Activated CD4-positive, CD25-positive, alpha-beta regulatory T cell treated with anti-CD3 and anti-CD28 coated beads, Interleukin-2, amount 50 U/mL, for 24 hours (primary cell): ENCODE measurements at regions not wholly inside any gene's neighbourhood (a gene's known extent, or its start where the extent isn't known, plus 50 kb on each side); places are given as distances from the start of the nearest gene placed in this dataset.

Experiments used
- ATAC-seq, 2 donors: fragments of 150-1000 bp; cut with Tn5 transposase; one replicate each; pipeline ENCODE4 v1.10.0; 2021; ENCODE audit warnings: mild to moderate bottlenecking in 1 of 2, moderate library complexity in 1 of 2

GRCh38 chr17:79164913-79165695, 90.5 kb downstream of the ENGASE start:
- ATAC-seq = no peak

DNA sequence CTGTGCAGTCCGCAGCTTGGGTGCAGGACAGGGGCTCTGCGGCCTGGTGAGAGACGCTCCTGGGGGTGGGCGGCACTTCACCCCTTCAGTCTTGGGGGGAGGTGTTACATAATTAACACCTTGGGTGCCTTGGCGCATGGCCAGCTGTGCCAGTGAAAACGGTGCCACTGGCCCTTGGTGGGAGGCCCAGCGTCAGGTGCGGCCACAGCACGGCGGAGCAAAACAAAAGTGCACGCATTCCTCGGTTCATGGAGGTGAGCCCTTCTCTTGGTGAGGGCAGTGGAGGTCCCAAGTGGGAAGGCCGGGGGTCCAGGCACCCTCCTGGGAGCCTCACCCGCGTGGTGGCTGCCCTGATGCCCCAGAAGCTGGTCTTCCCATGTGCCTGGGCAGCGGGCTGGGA, 89.8 kb downstream of the ENGASE start:
- no peak for ATAC-seq

- no peak for ATAC-seq
Observed at GRCh38 chr17:79163071-79163470, 88.4 kb downstream of the ENGASE start.

DNA sequence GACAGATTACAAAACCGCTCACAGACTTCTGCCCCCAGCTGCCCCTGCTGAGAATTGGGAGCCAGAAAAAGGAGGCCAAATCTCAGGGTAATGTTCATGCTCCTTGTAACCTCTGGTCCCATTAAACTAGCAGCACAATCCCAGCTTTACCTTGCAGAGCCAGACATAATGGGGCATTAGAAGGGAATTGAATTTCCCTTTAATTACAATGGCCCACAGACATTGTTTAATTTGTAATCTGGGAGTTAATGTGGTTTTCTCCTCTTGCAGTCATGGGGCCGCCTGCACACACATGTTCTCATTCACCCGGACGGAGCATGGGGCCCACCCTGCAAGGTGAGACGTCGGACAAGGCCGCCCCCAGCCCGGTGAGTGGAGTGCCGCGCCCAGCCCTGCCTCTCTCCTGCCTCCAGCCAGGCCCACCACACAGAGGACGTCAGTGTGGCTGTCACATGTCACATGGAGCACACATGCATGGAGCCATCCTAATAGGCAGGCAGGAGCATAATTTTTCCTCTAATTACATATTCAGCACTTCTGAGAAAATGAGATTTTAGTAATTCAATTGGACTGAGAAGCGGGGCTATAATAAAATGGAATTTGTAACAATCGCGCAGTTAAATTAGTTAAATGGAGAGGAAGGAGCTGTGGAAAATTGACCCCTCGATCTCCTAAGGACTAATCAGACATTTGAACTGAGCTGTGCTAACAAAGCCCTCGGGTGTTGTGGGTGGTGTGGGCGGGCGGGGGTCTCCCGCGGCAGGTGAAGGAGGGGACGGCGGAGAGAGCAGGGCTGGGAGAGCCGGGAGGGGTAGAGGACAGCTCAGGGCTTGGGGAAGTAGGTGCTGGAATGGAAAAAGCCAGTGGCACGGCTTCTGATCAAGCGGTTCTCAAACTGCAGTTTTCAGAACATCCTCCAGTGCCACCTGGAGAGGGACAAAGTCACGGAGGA, 87.7 kb downstream of the ENGASE start:
- ATAC-seq = no peak

DNA sequence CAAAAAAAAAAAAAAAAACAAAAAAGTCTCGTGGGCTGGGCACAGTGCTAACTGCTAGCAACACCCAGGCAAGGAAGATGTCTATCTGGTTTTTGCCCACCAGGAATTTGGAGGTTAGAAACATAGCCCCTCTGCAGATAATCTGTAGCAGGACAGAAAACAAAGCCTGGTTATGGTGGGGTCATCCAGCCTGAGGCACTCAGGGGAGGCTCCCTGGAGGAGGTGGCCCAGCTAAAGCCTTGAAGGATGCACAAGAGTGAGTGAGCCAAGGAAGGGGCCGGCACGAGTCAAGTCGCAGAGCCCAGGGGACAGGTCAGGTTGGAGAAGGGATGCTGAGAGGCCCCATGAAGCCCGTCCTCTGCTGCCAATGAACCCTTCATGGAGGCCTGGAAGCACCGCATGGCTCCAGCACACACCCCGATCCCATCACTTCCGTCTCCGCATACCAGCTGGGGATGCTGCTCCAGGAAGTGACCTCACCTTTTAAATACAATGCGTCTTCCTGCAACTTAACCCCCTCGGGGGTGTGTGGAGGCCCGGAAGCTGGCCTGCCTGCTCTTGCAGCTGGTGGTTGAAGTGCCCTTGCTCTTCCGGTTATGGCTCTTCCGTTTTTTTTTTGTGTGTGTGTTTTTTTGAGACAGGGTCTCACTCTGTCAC, 86.5 kb downstream of the ENGASE start:
- ATAC-seq = no peak

- ATAC-seq = no peak
Observed at GRCh38 chr17:79159926-79160325, 85.3 kb downstream of the ENGASE start.

- no peak for ATAC-seq
Observed at GRCh38 chr17:79159471-79159870, 84.8 kb downstream of the ENGASE start.

- ATAC-seq = no peak
Observed at GRCh38 chr17:79156463-79157095, 82.0 kb downstream of the ENGASE start.

DNA sequence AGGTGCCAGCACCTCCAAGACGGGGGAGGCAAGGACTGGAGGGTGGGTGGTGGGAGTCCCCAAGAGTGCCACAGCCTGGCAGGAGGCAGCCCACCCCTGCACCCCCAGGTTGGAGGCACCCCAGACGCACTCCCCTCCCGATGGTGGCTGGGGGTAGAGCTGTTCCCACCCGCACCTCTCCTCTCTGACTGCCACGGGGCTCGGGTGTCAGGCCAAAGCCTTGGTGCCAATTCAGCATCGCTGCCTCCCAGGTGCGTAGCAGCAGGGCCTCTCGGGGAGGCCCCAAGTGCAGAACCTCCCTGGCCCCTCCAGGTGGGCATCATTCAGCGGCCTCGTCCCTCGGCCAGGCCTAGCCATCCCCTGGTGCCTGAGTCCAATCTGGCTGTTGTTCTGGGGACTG, 81.1 kb downstream of the ENGASE start:
- ATAC-seq = no peak

GRCh38 chr17:79154951-79155585, 80.4 kb downstream of the ENGASE start:
- no peak for ATAC-seq

- no peak for ATAC-seq
Observed at GRCh38 chr17:79154446-79154845, 79.8 kb downstream of the ENGASE start.

DNA sequence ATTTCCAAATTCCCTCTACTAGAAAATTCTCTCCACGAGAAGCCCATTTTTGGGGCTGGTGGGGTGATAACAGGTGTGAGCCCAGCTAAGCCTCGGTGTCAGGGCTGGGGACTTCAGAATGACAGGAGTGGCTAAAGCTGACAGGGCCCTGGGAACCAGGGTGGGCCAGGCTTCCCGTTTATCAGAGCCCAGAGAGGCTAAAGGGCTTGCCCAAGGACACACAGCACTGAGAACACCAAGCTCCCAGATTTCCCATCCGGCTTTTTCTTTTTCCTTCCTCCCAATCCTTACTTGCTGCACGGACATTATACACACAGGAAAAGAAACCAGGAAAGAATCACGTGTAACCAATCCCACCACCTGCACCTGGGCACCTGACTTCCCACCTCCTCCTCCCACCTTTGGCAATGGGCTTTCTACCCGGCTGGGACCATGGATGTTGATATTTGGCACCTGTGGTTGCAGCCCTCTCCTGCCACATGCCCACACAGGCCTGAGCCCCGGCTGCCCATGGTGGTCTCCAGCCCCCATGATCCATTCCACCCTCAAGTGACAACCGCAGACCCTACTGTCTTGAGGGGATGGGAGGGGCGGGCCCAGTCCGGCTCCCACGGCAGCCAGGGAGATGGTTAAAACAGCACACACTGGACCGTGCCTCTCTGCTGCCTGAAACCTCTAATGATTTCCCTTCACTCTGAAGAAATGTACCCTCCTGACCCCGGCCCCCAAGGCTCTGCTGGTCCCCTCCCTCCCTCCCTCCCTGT, 78.9 kb downstream of the ENGASE start:
- ATAC-seq = no peak

GRCh38 chr17:79152636-79153035, 78.0 kb downstream of the ENGASE start:
- ATAC-seq = no peak

GRCh38 chr17:79152110-79152509, 77.5 kb downstream of the ENGASE start:
- ATAC-seq = no peak

- ATAC-seq = no peak
Observed at GRCh38 chr17:79150799-79151198, 76.2 kb downstream of the ENGASE start.

DNA sequence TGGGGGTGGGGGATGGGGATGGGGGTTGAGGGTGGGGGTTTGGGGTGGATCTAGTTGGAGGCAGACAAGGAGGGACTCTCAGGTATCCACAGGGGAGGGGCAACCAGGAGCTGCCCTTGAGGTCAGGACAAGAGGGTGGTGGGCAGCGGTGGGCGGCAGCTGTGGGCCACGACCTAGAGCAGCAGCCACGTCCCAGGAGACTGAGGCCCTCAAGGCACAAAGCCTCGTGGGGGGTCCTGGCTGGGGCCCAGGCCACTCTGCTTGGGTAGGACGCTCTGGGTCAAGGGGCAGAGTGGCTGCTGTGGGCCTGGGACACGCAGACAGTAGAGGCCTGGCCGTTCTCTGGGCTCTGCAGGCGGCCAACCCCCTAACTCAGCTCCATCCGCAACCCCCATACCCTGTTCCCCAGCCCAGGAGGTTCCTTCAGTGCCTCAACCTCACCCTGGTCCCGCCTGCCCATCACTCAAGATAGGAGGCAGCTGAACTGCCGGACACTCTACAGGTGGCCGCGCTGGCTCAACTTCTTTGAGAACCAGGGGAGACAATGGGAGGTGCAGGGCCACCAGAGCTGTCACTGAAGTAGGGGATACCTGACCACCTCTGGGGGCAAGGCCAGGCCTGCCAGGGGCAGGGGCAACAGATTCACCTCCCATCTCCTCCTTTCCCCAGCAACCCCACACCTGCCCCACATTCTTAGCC, 75.6 kb downstream of the ENGASE start:
- no peak for ATAC-seq

DNA sequence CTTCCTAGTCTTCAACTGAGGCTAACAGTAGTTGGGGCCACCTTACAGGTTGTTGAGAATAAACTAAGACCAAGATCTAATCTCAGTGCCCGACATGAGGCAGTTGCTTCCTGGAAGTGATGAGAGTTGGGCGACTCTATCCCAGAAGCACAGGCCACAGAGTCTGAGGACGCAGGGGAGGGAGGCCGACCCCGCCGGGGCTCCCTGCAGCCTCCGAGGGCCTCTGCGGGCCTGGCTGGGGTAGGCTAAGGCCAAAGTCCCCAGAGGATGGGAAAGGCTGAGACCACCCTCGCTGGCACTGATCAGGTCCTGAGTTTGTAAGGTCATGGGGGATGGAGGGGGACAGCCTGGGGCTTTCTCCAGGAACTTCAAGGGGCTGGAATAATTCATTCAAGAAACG, 74.0 kb downstream of the ENGASE start:
- no peak for ATAC-seq

DNA sequence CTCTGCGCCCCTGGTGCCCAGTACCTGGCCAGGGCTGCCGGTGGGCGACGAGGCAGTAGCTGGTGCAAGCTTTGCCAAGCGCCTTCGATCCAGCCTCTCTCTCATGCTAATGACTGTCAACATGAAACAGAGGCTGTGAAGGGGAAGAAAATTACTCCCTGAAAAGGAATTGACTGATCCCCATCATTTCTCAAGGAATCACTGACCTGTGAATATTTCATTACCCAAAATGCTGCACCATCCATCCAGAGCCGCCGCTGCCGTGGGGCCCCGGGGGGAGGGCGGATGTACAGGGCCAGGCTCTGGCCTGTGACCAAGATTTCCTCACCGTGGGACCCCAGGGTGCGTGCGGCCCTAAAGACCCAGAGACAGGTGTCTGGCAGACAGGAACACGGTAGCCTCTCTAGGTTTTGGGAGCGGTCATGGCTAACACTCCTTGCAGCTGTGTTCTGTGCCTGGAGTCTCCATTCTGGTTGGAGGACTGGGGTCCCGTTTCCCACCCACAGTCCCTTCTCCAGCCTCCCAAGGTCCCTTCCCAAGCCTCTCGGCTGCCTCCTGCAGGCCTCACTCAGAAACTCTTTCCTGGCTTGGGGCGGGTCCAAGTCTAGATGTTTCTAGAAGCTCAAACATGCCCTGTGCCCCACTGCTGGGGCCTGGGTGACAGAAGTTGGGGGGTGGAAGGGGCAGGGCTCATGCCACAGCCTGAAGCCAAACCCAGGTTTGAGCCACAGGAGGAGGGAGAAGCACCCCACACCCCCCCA, 73.3 kb downstream of the ENGASE start:
- no peak for ATAC-seq

GRCh38 chr17:79146562-79146961, 71.9 kb downstream of the ENGASE start:
- ATAC-seq = no peak

- no peak for ATAC-seq
Observed at GRCh38 chr17:79145548-79145947, 70.9 kb downstream of the ENGASE start.
